ENCODE measurements at regions not wholly inside any gene's neighbourhood (a gene's known extent, or its start where the extent isn't known, plus 50 kb on each side); places are given as distances from the start of the nearest gene placed in this dataset.

DNA sequence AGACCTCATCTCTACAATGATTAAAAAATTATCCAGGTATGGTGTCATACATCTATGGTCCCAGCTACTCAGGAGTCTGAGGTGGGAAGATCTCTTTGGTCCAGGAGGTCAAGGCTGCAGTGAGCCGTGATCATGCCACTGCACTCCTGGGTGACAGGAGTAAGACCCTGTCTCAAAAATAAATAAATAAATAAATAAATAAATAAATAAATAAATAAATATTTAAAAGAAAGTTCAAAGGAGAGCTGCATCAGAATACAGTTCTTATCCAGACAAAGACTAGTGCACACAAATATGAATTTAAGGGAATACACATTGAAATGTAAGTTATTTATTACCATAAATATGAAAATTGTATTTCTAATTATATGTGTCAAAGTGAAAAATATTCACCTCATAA is 624.9 kb downstream of the SLITRK6 start:
- H3K9ac ChIP-seq (ENCODE audit: low read depth, low read length) = no peak overlapping the region
- no peak overlapping the region for H3K4me2 ChIP-seq (ENCODE audit: insufficient read depth, low read length)
- no peaks in the 10 kb centered on the region for H3K9me3 ChIP-seq (ENCODE audit: insufficient read depth, low read length, severe bottlenecking)
- no peak overlapping the region for H3K27ac ChIP-seq (ENCODE audit: low read length)
- H3K27me3 ChIP-seq (ENCODE audit: insufficient read depth, low read length, poor library complexity) = no peaks in the 10 kb centered on the region
- TF ChIP-seq EZH2 (IDR thresholded peaks at IDR 0.05; ENCODE audit: borderline replicate concordance, low read depth, low read length, severe bottlenecking) = no peak
- TF ChIP-seq, protein P1, sequence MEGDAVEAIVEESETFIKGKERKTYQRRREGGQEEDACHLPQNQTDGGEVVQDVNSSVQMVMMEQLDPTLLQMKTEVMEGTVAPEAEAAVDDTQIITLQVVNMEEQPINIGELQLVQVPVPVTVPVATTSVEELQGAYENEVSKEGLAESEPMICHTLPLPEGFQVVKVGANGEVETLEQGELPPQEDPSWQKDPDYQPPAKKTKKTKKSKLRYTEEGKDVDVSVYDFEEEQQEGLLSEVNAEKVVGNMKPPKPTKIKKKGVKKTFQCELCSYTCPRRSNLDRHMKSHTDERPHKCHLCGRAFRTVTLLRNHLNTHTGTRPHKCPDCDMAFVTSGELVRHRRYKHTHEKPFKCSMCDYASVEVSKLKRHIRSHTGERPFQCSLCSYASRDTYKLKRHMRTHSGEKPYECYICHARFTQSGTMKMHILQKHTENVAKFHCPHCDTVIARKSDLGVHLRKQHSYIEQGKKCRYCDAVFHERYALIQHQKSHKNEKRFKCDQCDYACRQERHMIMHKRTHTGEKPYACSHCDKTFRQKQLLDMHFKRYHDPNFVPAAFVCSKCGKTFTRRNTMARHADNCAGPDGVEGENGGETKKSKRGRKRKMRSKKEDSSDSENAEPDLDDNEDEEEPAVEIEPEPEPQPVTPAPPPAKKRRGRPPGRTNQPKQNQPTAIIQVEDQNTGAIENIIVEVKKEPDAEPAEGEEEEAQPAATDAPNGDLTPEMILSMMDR (IDR thresholded peaks at IDR 0.05; ENCODE audit: borderline replicate concordance, extremely low read depth, low read length, poor library complexity, severe bottlenecking) = no peak
- no peaks in the 10 kb centered on the region for H3K4me1 ChIP-seq (ENCODE audit: insufficient read depth, low read length)
- DNase-seq = no peak
- no peak overlapping the region for H2AFZ ChIP-seq (ENCODE audit: low read depth, low read length)
- no peaks in the 10 kb centered on the region for H3K36me3 ChIP-seq (ENCODE audit: insufficient read depth, low read length)
- no peaks in the 10 kb centered on the region for H3K79me2 ChIP-seq (ENCODE audit: insufficient read depth, low read length)
- no peaks in the 10 kb centered on the region for H4K20me1 ChIP-seq (ENCODE audit: insufficient read depth, low read length)
- no peak overlapping the region for H3K4me3 ChIP-seq (ENCODE audit: low read depth in 1 of 2, low read length in 2 of 2)
- ATAC-seq (ENCODE audit: insufficient read depth, low read depth) = no peak

DNA sequence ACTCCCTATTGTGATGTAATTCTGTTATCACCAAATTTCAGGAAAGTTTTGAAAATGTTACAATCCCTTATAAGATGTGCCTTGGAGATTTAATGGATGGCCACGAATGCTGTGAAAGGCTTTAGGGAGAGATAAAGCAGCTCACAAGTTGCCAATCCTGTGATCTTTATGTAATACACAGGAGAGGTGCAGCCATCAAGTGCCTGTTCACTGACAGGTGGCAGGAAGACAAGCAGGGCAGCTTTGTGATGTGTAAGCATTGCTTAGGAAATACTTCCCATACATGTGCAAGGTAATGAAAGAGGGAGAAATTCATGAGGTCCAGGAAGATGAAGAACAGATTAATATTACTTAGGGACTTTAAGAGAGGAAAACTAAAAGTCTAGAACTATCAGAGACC is 628.8 kb downstream of the SLITRK6 start:
- H2AFZ ChIP-seq (ENCODE audit: low read depth, low read length) = no peak overlapping the region
- H3K9me3 ChIP-seq (ENCODE audit: insufficient read depth, low read length, severe bottlenecking) = no peaks in the 10 kb centered on the region
- H3K27ac ChIP-seq (ENCODE audit: low read length) = no peak overlapping the region
- no peaks in the 10 kb centered on the region for H3K27me3 ChIP-seq (ENCODE audit: insufficient read depth, low read length, poor library complexity)
- no peaks in the 10 kb centered on the region for H3K79me2 ChIP-seq (ENCODE audit: insufficient read depth, low read length)
- TF ChIP-seq, protein P1 (IDR thresholded peaks at IDR 0.05; ENCODE audit: borderline replicate concordance, extremely low read depth, low read length, poor library complexity, severe bottlenecking) = no peak
- no peak for TF ChIP-seq EZH2 (IDR thresholded peaks at IDR 0.05; ENCODE audit: borderline replicate concordance, low read depth, low read length, severe bottlenecking)
- no peaks in the 10 kb centered on the region for H3K36me3 ChIP-seq (ENCODE audit: insufficient read depth, low read length)
- DNase-seq (no peak), ATAC-seq (ENCODE audit: insufficient read depth, low read depth) (no peak)
- no peak overlapping the region for H3K4me2 ChIP-seq (ENCODE audit: insufficient read depth, low read length)
- no peak overlapping the region for H3K4me3 ChIP-seq (ENCODE audit: low read depth in 1 of 2, low read length in 2 of 2)
- no peak overlapping the region for H3K9ac ChIP-seq (ENCODE audit: low read depth, low read length)
- no peaks in the 10 kb centered on the region for H4K20me1 ChIP-seq (ENCODE audit: insufficient read depth, low read length)
- no peaks in the 10 kb centered on the region for H3K4me1 ChIP-seq (ENCODE audit: insufficient read depth, low read length)

DNA sequence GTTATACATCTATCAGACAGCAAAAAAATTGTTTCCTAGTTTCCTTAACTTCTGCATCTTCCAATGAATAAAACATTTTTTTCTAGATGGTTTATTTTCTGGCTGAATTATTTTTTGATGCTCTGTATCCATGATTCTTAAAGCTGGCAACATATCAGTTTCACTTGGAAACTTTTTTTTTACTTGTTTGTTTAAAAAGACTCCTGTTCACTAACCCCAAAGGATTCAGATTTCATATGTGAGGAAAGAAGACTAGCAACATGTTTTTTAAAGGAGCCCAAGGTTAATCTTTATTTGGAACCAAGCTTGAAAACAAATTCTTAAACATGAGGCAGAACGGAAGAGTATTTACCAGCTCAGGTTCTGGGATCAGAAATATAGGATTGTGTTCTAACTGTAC is 632.3 kb downstream of the SLITRK6 start:
- Histone ChIP-seq H3K9ac (ENCODE audit: low read depth, low read length) (no peak overlapping the region), H3K4me2 (ENCODE audit: insufficient read depth, low read length) (no peak overlapping the region), H3K27me3 (ENCODE audit: insufficient read depth, low read length, poor library complexity) (no peaks in the 10 kb centered on the region), H4K20me1 (ENCODE audit: insufficient read depth, low read length) (no peaks in the 10 kb centered on the region), H3K4me3 (ENCODE audit: low read depth in 1 of 2, low read length in 2 of 2) (no peak overlapping the region), H3K9me3 (ENCODE audit: insufficient read depth, low read length, severe bottlenecking) (peaks cover 3% of the 10 kb centered on the region), H3K27ac (ENCODE audit: low read length) (no peak overlapping the region), H3K36me3 (ENCODE audit: insufficient read depth, low read length) (no peaks in the 10 kb centered on the region), H3K79me2 (ENCODE audit: insufficient read depth, low read length) (no peaks in the 10 kb centered on the region), H2AFZ (ENCODE audit: low read depth, low read length) (no peak overlapping the region), H3K4me1 (ENCODE audit: insufficient read depth, low read length) (no peaks in the 10 kb centered on the region)
- ATAC-seq (ENCODE audit: insufficient read depth, low read depth) (no peak), DNase-seq (no peak)
- TF ChIP-seq, protein P1 (IDR thresholded peaks at IDR 0.05; ENCODE audit: borderline replicate concordance, extremely low read depth, low read length, poor library complexity, severe bottlenecking) = no peak
- TF ChIP-seq EZH2 (IDR thresholded peaks at IDR 0.05; ENCODE audit: borderline replicate concordance, low read depth, low read length, severe bottlenecking) = no peak

DNA sequence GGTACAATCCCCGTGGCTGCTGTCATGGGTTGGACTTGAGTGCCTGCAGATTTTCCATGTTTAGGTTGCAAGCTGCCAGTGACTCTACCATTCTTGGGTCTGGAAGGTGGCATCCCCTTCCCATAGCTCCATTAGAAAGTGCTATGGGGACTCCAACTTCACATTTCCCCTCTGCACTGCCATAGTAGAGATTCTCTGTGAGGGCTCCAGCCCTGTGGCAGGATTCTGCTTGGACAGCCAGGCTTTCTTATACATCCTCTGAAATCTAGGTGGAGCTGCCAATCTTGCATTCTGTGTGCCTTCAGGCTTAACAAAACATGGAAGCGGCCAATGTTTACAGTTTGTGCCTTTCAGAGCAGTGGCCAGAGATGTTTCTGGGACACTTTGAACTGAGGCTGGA is 636.2 kb downstream of the SLITRK6 start:
- DNase-seq (no peak), ATAC-seq (ENCODE audit: insufficient read depth, low read depth) (no peak)
- H3K9me3 ChIP-seq (ENCODE audit: insufficient read depth, low read length, severe bottlenecking) = peaks cover 3% of the 10 kb centered on the region
- no peaks in the 10 kb centered on the region for H3K27me3 ChIP-seq (ENCODE audit: insufficient read depth, low read length, poor library complexity)
- H3K27ac ChIP-seq (ENCODE audit: low read length) = no peak overlapping the region
- no peak overlapping the region for H3K4me2 ChIP-seq (ENCODE audit: insufficient read depth, low read length)
- H3K4me3 ChIP-seq (ENCODE audit: low read depth in 1 of 2, low read length in 2 of 2) = no peak overlapping the region
- H3K4me1 ChIP-seq (ENCODE audit: insufficient read depth, low read length) = no peaks in the 10 kb centered on the region
- H2AFZ ChIP-seq (ENCODE audit: low read depth, low read length) = no peak overlapping the region
- H3K36me3 ChIP-seq (ENCODE audit: insufficient read depth, low read length) = no peaks in the 10 kb centered on the region
- no peak overlapping the region for H3K9ac ChIP-seq (ENCODE audit: low read depth, low read length)
- H3K79me2 ChIP-seq (ENCODE audit: insufficient read depth, low read length) = no peaks in the 10 kb centered on the region
- no peaks in the 10 kb centered on the region for H4K20me1 ChIP-seq (ENCODE audit: insufficient read depth, low read length)
- no peak for TF ChIP-seq EZH2 (IDR thresholded peaks at IDR 0.05; ENCODE audit: borderline replicate concordance, low read depth, low read length, severe bottlenecking)
- TF ChIP-seq, protein P1 (IDR thresholded peaks at IDR 0.05; ENCODE audit: borderline replicate concordance, extremely low read depth, low read length, poor library complexity, severe bottlenecking) = no peak
